ENCODE measurements at regions not wholly inside any gene's neighbourhood (a gene's known extent, or its start where the extent isn't known, plus 50 kb on each side); places are given as distances from the start of the nearest gene placed in this dataset.

DNA sequence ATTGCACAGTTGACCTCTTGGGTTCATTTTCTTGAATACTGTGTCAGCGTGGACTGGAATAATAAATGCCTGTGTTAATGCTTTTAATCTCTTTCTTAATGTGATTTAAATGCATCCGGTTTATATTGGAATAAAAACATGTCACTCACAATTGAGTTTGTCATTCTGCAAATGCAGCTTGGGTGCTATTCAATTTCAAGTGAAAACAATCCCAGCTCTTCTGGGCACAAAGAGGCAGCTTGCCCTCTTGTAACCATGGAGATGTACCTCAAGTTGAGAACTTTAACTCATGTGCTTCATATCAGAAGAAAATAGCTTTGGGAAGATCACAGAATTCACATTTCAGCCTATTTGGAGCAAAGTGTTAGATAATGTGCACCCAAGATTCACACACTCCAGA, 355.7 kb upstream of the GNPDA2 start:
- WGBS, 2 donors (ENCODE audit: low coverage in 1 of 2) = 57% methylated on average over 2 of the region's 2 CpGs; no CpG with 5 or more reads in 1 of the 2 donors

GRCh38 chr4:45079616-45080015, 353.3 kb upstream of the GNPDA2 start:
- Histone ChIP-seq H3K27me3 (no peaks in the 10 kb centered on the region), H3K36me3 (no peaks in the 10 kb centered on the region), H3K4me1 (no peaks in the 10 kb centered on the region), H3K9me3 (peaks cover 0 to 6% (median 0%) of the 10 kb centered on the region in 3 donors), H3K4me3 (no peak overlapping the region), H3K27ac (no peak overlapping the region)
- 94 to 100% methylated on average over 1 of the region's 1 CpG for WGBS, 2 donors (ENCODE audit: low coverage in 1 of 2)
- ATAC-seq = no peak
- TF ChIP-seq POLR2AphosphoS5 (IDR thresholded peaks at IDR 0.05) = no peak
- no peak for TF ChIP-seq EP300 (IDR thresholded peaks at IDR 0.05)
- no peak for TF ChIP-seq POLR2A (IDR thresholded peaks at IDR 0.05)
- no peak for TF ChIP-seq CTCF (IDR thresholded peaks at IDR 0.05)

More for the DNA sequence above, 355.7 kb upstream of the GNPDA2 start:
- no peak overlapping the region for H3K27ac ChIP-seq
- H3K36me3 ChIP-seq = no peaks in the 10 kb centered on the region
- no peak for ATAC-seq
- TF ChIP-seq EP300 (IDR thresholded peaks at IDR 0.05) (no peak), POLR2AphosphoS5 (IDR thresholded peaks at IDR 0.05) (no peak), CTCF (IDR thresholded peaks at IDR 0.05) (no peak), POLR2A (IDR thresholded peaks at IDR 0.05) (no peak)
- H3K4me3 ChIP-seq = no peak overlapping the region
- no peaks in the 10 kb centered on the region for H3K4me1 ChIP-seq
- H3K27me3 ChIP-seq = no peaks in the 10 kb centered on the region
- H3K9me3 ChIP-seq = peaks cover 0 to 6% (median 0%) of the 10 kb centered on the region in 3 donors

GRCh38 chr4:45078201-45078600, 351.8 kb upstream of the GNPDA2 start:
- no peaks in the 10 kb centered on the region for H3K27me3 ChIP-seq
- peaks cover 0 to 6% (median 0%) of the 10 kb centered on the region in 3 donors for H3K9me3 ChIP-seq
- ATAC-seq = no peak
- no peak for TF ChIP-seq POLR2AphosphoS5 (IDR thresholded peaks at IDR 0.05)
- TF ChIP-seq EP300 (IDR thresholded peaks at IDR 0.05) = no peak
- TF ChIP-seq CTCF (IDR thresholded peaks at IDR 0.05) = no peak
- no peak for TF ChIP-seq POLR2A (IDR thresholded peaks at IDR 0.05)
- H3K36me3 ChIP-seq = no peaks in the 10 kb centered on the region
- H3K4me1 ChIP-seq = no peaks in the 10 kb centered on the region
- no peak overlapping the region for H3K4me3 ChIP-seq
- no peak overlapping the region for H3K27ac ChIP-seq

- Histone ChIP-seq H3K4me1 (no peaks in the 10 kb centered on the region), H3K36me3 (no peaks in the 10 kb centered on the region), H3K9me3 (no peaks in the 10 kb centered on the region), H3K4me3 (no peak overlapping the region), H3K27me3 (no peaks in the 10 kb centered on the region), H3K27ac (no peak overlapping the region)
- ATAC-seq = no peak
- no peak for TF ChIP-seq EP300 (IDR thresholded peaks at IDR 0.05)
- TF ChIP-seq POLR2AphosphoS5 (IDR thresholded peaks at IDR 0.05) = no peak
- TF ChIP-seq CTCF (IDR thresholded peaks at IDR 0.05) = no peak
- no peak for TF ChIP-seq POLR2A (IDR thresholded peaks at IDR 0.05)
- 74 to 82% methylated on average over 3 of the region's 3 CpGs for WGBS, 2 donors (ENCODE audit: low coverage in 1 of 2)
These were observed 346.6 kb upstream of the GNPDA2 start for GRCh38 chr4:45072981-45073380.

GRCh38 chr4:45064741-45065140, 338.4 kb upstream of the GNPDA2 start:
- H3K4me1 ChIP-seq = peaks cover 0 to 9% (median 2%) of the 10 kb centered on the region in 3 donors
- H3K9me3 ChIP-seq = no peaks in the 10 kb centered on the region
- no peak for TF ChIP-seq CTCF (IDR thresholded peaks at IDR 0.05)
- TF ChIP-seq POLR2AphosphoS5 (IDR thresholded peaks at IDR 0.05) = no peak
- no peak for TF ChIP-seq POLR2A (IDR thresholded peaks at IDR 0.05)
- TF ChIP-seq EP300 (IDR thresholded peaks at IDR 0.05) = no peak
- no peak for ATAC-seq
- H3K36me3 ChIP-seq = no peaks in the 10 kb centered on the region
- 50 to 79% methylated on average over 2 to 7 of the region's 7 CpGs for WGBS, 2 donors (ENCODE audit: low coverage in 1 of 2)
- no peak overlapping the region for H3K4me3 ChIP-seq
- no peaks in the 10 kb centered on the region for H3K27me3 ChIP-seq
- H3K27ac ChIP-seq = no peak overlapping the region
